Naive thymus-derived CD4-positive, alpha-beta T cell (primary cell): ENCODE measurements at regions not wholly inside any gene's neighbourhood (a gene's known extent, or its start where the extent isn't known, plus 50 kb on each side); places are given as distances from the start of the nearest gene placed in this dataset.

Experiments
- ATAC-seq: fragments of 150-1000 bp; cut with Tn5 transposase; 2 replicates; pipeline ENCODE4 v1.10.0; 2021; ENCODE audit warnings: mild to moderate bottlenecking, moderate library complexity
- CTCF ChIA-PET: fragments of 350-600 bp; sonication (Branson Sonifier 250); formaldehyde crosslinking; loops from one replicate; lab custom pipeline; 2021; ENCODE audit warnings: antibody characterized with exemption; lab: Charles Lee
- POLR2A ChIA-PET: fragments of 350-600 bp; sonication (Branson Sonifier 250); formaldehyde crosslinking; loops from one replicate; lab custom pipeline; 2021; ENCODE audit warnings: antibody characterized with exemption, inconsistent platforms; lab: Charles Lee
- DNase-seq, 9 donors: peaks; one replicate each; pipeline versions ENCODE4 v3.0.0 to v3.0.0-alpha.2; 2020 to 2022; ENCODE audit warnings: mixed read lengths in 1 of 9
- H3K27ac ChIP-seq: one replicate; pipeline ENCODE4 v1.7.0; 2013; ENCODE audit warnings: mild to moderate bottlenecking, low read depth, low read length, moderate library complexity
- H3K27me3 ChIP-seq, 2 donors: one replicate each; pipeline ENCODE4 v1.7.0; 2013; ENCODE audit warnings: low read length in 2 of 2, mild to moderate bottlenecking in 2 of 2, moderate library complexity in 2 of 2; ENCODE audit not compliant: control insufficient read depth in 2 of 2, insufficient read depth in 2 of 2
- H3K36me3 ChIP-seq, 3 experiments: 1 replicate in 2 of 3; 2 replicates in 1 of 3; pipeline ENCODE4 v1.7.0; 2013; ENCODE audit warnings: low read length in 3 of 3, mild to moderate bottlenecking in 3 of 3, moderate library complexity in 1 of 3; ENCODE audit not compliant: insufficient read depth in 3 of 3, control insufficient read depth in 2 of 3
- H3K4me1 ChIP-seq, 2 donors: one replicate each; pipeline ENCODE4 v1.7.0; 2013; ENCODE audit warnings: low read length in 2 of 2, mild to moderate bottlenecking in 2 of 2, moderate library complexity in 1 of 2; ENCODE audit not compliant: control insufficient read depth in 2 of 2, insufficient read depth in 2 of 2
- H3K4me3 ChIP-seq: 2 replicates; pipeline ENCODE4 v1.7.0; 2013; ENCODE audit warnings: mild to moderate bottlenecking, low read length
- H3K9me3 ChIP-seq, 3 experiments: 1 replicate in 2 of 3; 2 replicates in 1 of 3; pipeline ENCODE4 v1.7.0; 2013; ENCODE audit warnings: low read length in 3 of 3; ENCODE audit not compliant: control insufficient read depth in 2 of 3
- H3K27ac Mint-ChIP-seq, 9 donors: one replicate each; pipeline ENCODE4 v1.8.0; 2020 to 2022; ENCODE audit warnings: mixed read lengths in 9 of 9, mild to moderate bottlenecking in 8 of 9, moderate library complexity in 5 of 9, inconsistent platforms in 2 of 9
- H3K27me3 Mint-ChIP-seq, 5 donors: one replicate each; pipeline ENCODE4 v1.8.0; 2021 to 2022; ENCODE audit warnings: mixed read lengths in 5 of 5, mild to moderate bottlenecking in 1 of 5
- H3K36me3 Mint-ChIP-seq, 5 donors: one replicate each; pipeline ENCODE4 v1.8.0; 2020 to 2022; ENCODE audit warnings: mixed read lengths in 5 of 5, mild to moderate bottlenecking in 3 of 5, inconsistent platforms in 1 of 5
- H3K4me1 Mint-ChIP-seq, 7 donors: one replicate each; pipeline ENCODE4 v1.8.0; 2020 to 2022; ENCODE audit warnings: mixed read lengths in 7 of 7, mild to moderate bottlenecking in 3 of 7, inconsistent platforms in 1 of 7
- H3K4me3 Mint-ChIP-seq, 10 donors: one replicate each; pipeline ENCODE4 v1.8.0; 2020 to 2022; ENCODE audit warnings: mild to moderate bottlenecking in 10 of 10, mixed read lengths in 10 of 10, moderate library complexity in 6 of 10, inconsistent platforms in 2 of 10
- H3K9me3 Mint-ChIP-seq, 11 donors: one replicate each; pipeline ENCODE4 v1.8.0; 2020 to 2022; ENCODE audit warnings: mixed read lengths in 11 of 11, mild to moderate bottlenecking in 4 of 11, inconsistent platforms in 1 of 11, moderate library complexity in 1 of 11
- intact Hi-C, 2 donors: fragments of 100-400 bp; cut with micrococcal nuclease; formaldehyde crosslinking; loops; one replicate each; pipeline ENCODE4 v1.15.1; 2023

DNA sequence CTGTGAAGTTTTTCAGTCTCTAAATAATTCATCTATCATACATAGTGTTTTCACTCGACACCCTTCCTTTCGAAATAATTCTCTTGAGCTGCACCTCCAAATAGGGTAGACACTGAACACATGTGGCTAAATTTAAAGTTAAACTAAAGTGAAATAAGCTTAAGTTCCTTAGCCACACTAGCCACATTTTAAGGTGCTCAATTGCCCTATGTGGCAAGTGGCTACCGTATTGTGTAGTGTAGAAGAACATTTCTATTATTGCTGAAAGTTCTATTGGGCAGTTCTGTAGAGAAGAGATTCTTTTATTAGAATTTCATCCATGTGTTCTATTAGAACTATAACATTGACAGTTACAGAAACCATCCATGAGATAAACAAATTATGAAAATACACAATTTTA, 107.0 kb upstream of the CTSO start:
- Histone ChIP-seq H3K27me3 (no peaks in the 10 kb centered on the region), H3K27ac (no peak overlapping the region), H3K36me3 (no peaks in the 10 kb centered on the region), H3K4me3 (no peak overlapping the region), H3K4me1 (no peaks in the 10 kb centered on the region), H3K9me3 (no peaks in the 10 kb centered on the region)
- no peaks in the 10 kb centered on the region for H3K36me3 Mint-ChIP-seq
- no peaks in the 10 kb centered on the region for H3K27me3 Mint-ChIP-seq
- CTCF ChIA-PET, result no interaction called here
- no peaks in the 10 kb centered on the region for H3K4me1 Mint-ChIP-seq
- no peak for DNase-seq
- H3K27ac Mint-ChIP-seq, result no peak overlapping the region
- H3K4me3 Mint-ChIP-seq, result no peak overlapping the region
- intact Hi-C loops, result no loop called here
- ATAC-seq, result no peak
- POLR2A ChIA-PET, result no interaction called here
- peaks cover 0 to 1% (median 0%) of the 10 kb centered on the region in 11 donors for H3K9me3 Mint-ChIP-seq

DNA sequence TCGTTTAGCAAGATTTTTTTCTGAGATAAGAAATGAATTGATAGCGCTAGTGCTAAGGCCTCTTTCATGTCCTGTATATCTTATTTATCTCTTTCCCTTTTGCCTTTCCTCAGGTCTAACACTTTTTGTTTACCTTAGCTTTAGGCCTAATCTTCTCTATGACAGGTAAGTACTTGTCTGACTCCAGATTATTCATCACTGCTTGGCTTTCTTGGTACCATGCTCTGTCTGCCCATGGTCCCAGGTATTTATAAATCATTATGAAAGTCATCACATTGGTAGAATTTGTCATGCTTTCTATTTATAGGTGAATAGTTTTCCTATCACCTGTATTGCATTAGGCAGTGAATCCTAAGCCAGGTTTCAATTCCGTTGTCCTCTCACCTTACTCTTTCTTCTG, 99.5 kb upstream of the CTSO start:
- ChIA-PET POLR2A (no interaction called here), CTCF (no interaction called here)
- Histone ChIP-seq H3K4me1 (no peaks in the 10 kb centered on the region), H3K36me3 (no peaks in the 10 kb centered on the region), H3K9me3 (no peaks in the 10 kb centered on the region), H3K27ac (no peak overlapping the region), H3K4me3 (no peak overlapping the region), H3K27me3 (no peaks in the 10 kb centered on the region)
- DNase-seq (no peak), ATAC-seq (no peak)
- Mint-ChIP-seq H3K27ac (no peak overlapping the region), H3K27me3 (no peaks in the 10 kb centered on the region), H3K4me3 (no peak overlapping the region), H3K36me3 (no peaks in the 10 kb centered on the region), H3K9me3 (peaks cover 0 to 7% (median 0%) of the 10 kb centered on the region in 11 donors), H3K4me1 (no peaks in the 10 kb centered on the region)
- intact Hi-C loops, result no loop called here

DNA sequence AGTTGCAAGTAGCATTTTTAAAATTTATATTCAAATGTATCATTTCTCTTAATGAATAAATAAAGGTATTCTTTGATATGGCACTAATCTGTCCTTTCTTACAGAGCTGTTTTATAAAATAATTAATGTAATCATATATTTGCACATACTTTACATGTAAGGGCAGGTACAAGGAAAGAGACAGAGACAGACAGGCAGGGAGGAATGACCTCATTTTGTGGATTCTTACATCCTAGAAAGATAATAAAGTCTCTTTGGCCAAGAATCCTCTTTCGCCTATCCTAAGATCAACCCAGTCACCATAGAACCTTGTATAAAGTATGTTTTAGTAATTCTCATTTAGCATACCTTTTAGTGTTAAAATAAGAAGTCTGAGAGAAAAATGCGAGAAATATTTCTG, 98.5 kb upstream of the CTSO start:
- no peak overlapping the region for H3K27ac Mint-ChIP-seq
- no peaks in the 10 kb centered on the region for H3K27me3 Mint-ChIP-seq
- Histone ChIP-seq H3K4me1 (no peaks in the 10 kb centered on the region), H3K27ac (no peak overlapping the region), H3K4me3 (no peak overlapping the region), H3K27me3 (no peaks in the 10 kb centered on the region), H3K9me3 (no peaks in the 10 kb centered on the region), H3K36me3 (no peaks in the 10 kb centered on the region)
- peaks cover 0 to 7% (median 0%) of the 10 kb centered on the region in 11 donors for H3K9me3 Mint-ChIP-seq
- H3K36me3 Mint-ChIP-seq, result no peaks in the 10 kb centered on the region
- POLR2A ChIA-PET, result no interaction called here
- CTCF ChIA-PET, result no interaction called here
- no peak for ATAC-seq
- H3K4me1 Mint-ChIP-seq, result no peaks in the 10 kb centered on the region
- intact Hi-C loops, result no loop called here
- no peak overlapping the region for H3K4me3 Mint-ChIP-seq
- DNase-seq, result no peak

DNA sequence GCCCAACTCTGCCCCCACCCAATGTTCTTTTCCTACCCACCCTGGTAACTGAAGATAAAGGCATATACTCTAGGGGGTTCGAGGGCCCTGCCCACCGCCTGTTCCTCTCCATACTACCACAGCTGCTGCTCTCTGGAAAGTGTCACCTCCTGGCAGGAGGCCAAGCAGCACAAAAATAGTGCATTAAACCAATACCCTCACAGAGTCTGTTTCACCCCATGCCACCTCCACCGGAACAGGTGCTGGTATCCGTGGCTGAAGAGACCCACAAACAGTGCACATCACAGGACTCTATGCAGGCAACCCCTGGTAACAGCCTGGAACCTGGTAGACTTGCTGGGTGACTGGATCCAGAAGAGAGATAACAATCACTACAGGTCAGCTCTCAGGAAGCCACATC, 85.1 kb upstream of the CTSO start:
- H3K36me3 Mint-ChIP-seq, result no peaks in the 10 kb centered on the region
- H3K4me3 ChIP-seq, result no peak overlapping the region
- ChIA-PET POLR2A (no interaction called here), CTCF (no interaction called here)
- H3K36me3 ChIP-seq, result no peaks in the 10 kb centered on the region
- H3K27me3 ChIP-seq, result no peaks in the 10 kb centered on the region
- H3K4me1 Mint-ChIP-seq, result no peaks in the 10 kb centered on the region
- intact Hi-C loops, result no loop called here
- no peak for ATAC-seq
- H3K9me3 Mint-ChIP-seq, result peaks cover 0 to 10% (median 4%) of the 10 kb centered on the region in 11 donors
- no peak overlapping the region for H3K27ac Mint-ChIP-seq
- no peaks in the 10 kb centered on the region for H3K4me1 ChIP-seq
- H3K9me3 ChIP-seq, result no peaks in the 10 kb centered on the region
- peaks cover 0 to 11% (median 5%) of the 10 kb centered on the region in 5 donors for H3K27me3 Mint-ChIP-seq
- no peak overlapping the region for H3K27ac ChIP-seq
- no peak for DNase-seq
- H3K4me3 Mint-ChIP-seq, result no peak overlapping the region

DNA sequence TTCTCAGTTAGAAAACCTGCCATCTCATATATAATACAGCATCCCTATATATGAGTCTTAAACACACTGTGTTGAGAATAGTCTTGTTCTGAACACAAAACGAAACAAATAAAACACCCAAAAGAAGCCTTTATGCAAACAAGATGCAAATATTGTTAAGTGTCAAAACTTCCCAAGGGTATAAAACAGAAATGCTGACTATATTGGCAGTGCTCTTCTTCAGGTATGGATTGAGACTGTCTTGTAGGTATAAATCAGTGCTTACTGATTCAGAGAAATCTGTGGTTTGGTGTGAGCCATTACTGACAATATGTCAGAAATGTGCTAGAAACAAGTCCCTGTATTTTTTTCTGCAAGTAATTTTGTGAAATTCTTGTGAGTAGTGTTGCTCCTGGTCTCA, 82.8 kb upstream of the CTSO start:
- no peak overlapping the region for H3K4me3 Mint-ChIP-seq
- Histone ChIP-seq H3K27me3 (no peaks in the 10 kb centered on the region), H3K4me3 (no peak overlapping the region), H3K9me3 (no peaks in the 10 kb centered on the region), H3K36me3 (no peaks in the 10 kb centered on the region), H3K27ac (no peak overlapping the region), H3K4me1 (no peaks in the 10 kb centered on the region)
- CTCF ChIA-PET, result no interaction called here
- no peak for DNase-seq
- POLR2A ChIA-PET, result no interaction called here
- peaks cover 0 to 15% (median 5%) of the 10 kb centered on the region in 5 donors for H3K27me3 Mint-ChIP-seq
- H3K9me3 Mint-ChIP-seq, result peaks cover 0 to 10% (median 0%) of the 10 kb centered on the region in 11 donors
- intact Hi-C loops, result no loop called here
- H3K27ac Mint-ChIP-seq, result no peak overlapping the region
- no peaks in the 10 kb centered on the region for H3K4me1 Mint-ChIP-seq
- no peak for ATAC-seq
- H3K36me3 Mint-ChIP-seq, result no peaks in the 10 kb centered on the region

DNA sequence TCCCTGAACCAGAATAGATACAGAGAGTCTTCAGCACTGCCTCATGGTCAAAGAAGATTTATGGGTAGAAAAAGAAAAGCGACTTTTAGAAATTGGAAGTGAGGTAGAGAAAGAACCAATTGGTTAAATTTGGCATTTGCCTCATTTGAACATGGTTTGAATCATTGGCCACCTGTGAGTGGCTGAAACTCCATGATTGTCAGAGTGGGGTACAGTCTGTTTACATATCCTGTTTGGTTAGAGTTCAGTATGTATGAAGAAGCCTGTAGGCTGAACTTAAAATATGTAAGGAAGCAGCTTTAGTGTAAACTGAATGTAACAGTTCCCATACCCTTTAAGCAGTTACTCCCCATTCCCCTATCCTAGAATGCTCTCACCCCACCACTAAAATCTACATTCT, 76.0 kb upstream of the CTSO start:
- H3K9me3 ChIP-seq, result no peaks in the 10 kb centered on the region
- no peak overlapping the region for H3K27ac Mint-ChIP-seq
- intact Hi-C loops, result no loop called here
- no peaks in the 10 kb centered on the region for H3K36me3 ChIP-seq
- ChIA-PET CTCF (no interaction called here), POLR2A (no interaction called here)
- ATAC-seq (no peak), DNase-seq (no peak)
- H3K27ac ChIP-seq, result no peak overlapping the region
- no peaks in the 10 kb centered on the region for H3K4me1 ChIP-seq
- H3K4me3 Mint-ChIP-seq, result no peak overlapping the region
- no peaks in the 10 kb centered on the region for H3K36me3 Mint-ChIP-seq
- H3K4me1 Mint-ChIP-seq, result no peaks in the 10 kb centered on the region
- no peak overlapping the region for H3K4me3 ChIP-seq
- no peaks in the 10 kb centered on the region for H3K27me3 ChIP-seq
- H3K27me3 Mint-ChIP-seq, result peaks cover 0 to 9% (median 0%) of the 10 kb centered on the region in 5 donors
- peaks cover 0 to 5% (median 0%) of the 10 kb centered on the region in 11 donors for H3K9me3 Mint-ChIP-seq

DNA sequence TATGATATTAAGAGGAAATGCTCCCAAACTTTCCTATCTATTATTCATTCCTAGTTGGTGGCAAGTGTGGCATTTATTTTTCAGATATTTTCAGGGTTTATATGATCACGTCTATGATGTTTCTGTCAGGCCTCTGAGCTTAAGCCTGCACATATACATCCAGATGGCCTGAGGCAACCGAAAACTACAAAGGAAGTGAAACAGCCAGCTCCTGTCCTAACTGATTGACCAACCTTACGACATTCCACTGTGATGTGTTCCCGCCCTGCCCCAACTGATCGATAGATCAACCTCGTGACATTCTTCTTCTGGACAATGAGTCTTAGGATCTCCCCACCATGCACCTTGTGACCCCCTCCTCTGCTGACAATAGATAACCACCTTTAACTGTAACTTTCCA, 67.6 kb upstream of the CTSO start:
- Mint-ChIP-seq H3K27me3 (peaks cover 0 to 9% (median 3%) of the 10 kb centered on the region in 5 donors), H3K9me3 (no peaks in the 10 kb centered on the region), H3K4me3 (no peak overlapping the region), H3K27ac (no peak overlapping the region), H3K4me1 (no peaks in the 10 kb centered on the region), H3K36me3 (no peaks in the 10 kb centered on the region)
- POLR2A ChIA-PET, result no interaction called here
- ATAC-seq (no peak), DNase-seq (no peak)
- intact Hi-C loops, result no loop called here
- Histone ChIP-seq H3K27ac (no peak overlapping the region), H3K9me3 (no peaks in the 10 kb centered on the region), H3K27me3 (no peaks in the 10 kb centered on the region), H3K4me1 (no peaks in the 10 kb centered on the region), H3K36me3 (no peaks in the 10 kb centered on the region), H3K4me3 (no peak overlapping the region)
- CTCF ChIA-PET, result no interaction called here
